Gastroesophageal sphincter (tissue), 3 donors: ENCODE measurements at regions not wholly inside any gene's neighbourhood (a gene's known extent, or its start where the extent isn't known, plus 50 kb on each side); places are given as distances from the start of the nearest gene placed in this dataset.

Experiments used
- CTCF ChIP-seq, 4 experiments: fragments of 200-600 bp in 2 of 4; fragments of 450-650 bp in 2 of 4; sonication (generic) in 1 of 4; IDR thresholded peaks; one replicate each; pipeline ENCODE4 v1.5.1; 2017 to 2019; ENCODE audit warnings: antibody characterized with exemption in 4 of 4, mild to moderate bottlenecking in 2 of 4, moderate library complexity in 2 of 4
- EP300 ChIP-seq: sonication (generic); formaldehyde crosslinking; IDR thresholded peaks from one replicate; pipeline ENCODE4 v1.6.1; 2017; ENCODE audit warnings: antibody characterized with exemption, mild to moderate bottlenecking
- POLR2AphosphoS5 ChIP-seq: sonication (generic); formaldehyde crosslinking; IDR thresholded peaks from one replicate; pipeline ENCODE4 v1.6.1; 2017; ENCODE audit warnings: antibody characterized with exemption

- no peak for TF ChIP-seq POLR2AphosphoS5
- no peak for TF ChIP-seq EP300
- no peak for TF ChIP-seq CTCF (IDR thresholded peaks at IDR 0.05)
Observed at GRCh38 chr15:31464216-31465082, 137.8 kb downstream of the KLF13 start.
